HEK293T (cell line): ENCODE measurements at regions not wholly inside any gene's neighbourhood (a gene's known extent, or its start where the extent isn't known, plus 50 kb on each side); places are given as distances from the start of the nearest gene placed in this dataset.

Experiments
- CTCF ChIA-PET: fragments of 350-600 bp; formaldehyde crosslinking; extraction: SDS; loops from one replicate; lab custom pipeline; 2021; ENCODE audit warnings: antibody characterized with exemption, inconsistent platforms; lab: Yijun Ruan, JAX
- POLR2A ChIA-PET: fragments of 350-600 bp; formaldehyde crosslinking; extraction: SDS; loops from one replicate; lab custom pipeline; 2020; ENCODE audit warnings: antibody characterized with exemption, inconsistent platforms; lab: Yijun Ruan, JAX
- DNase-seq: peaks from one replicate; pipeline ENCODE4 v3.0.0; 2012; ENCODE audit warnings: mixed read lengths; ENCODE audit errors: extremely low spot score
- ARNT ChIP-seq: fragments of 450-650 bp; IDR thresholded peaks from 2 replicates; pipeline ENCODE4 v1.6.1; 2017; ENCODE audit warnings: mild to moderate bottlenecking
- BHLHE40 ChIP-seq: fragments of 450-650 bp; IDR thresholded peaks from 2 replicates; pipeline ENCODE4 v1.6.1; 2016; ENCODE audit warnings: mild to moderate bottlenecking, moderate library complexity, borderline replicate concordance
- CTBP1 ChIP-seq: fragments of 450-650 bp; IDR thresholded peaks from 2 replicates; pipeline ENCODE4 v1.6.1; 2016; ENCODE audit warnings: borderline replicate concordance
- ELF4 ChIP-seq: fragments of 450-650 bp; IDR thresholded peaks from 2 replicates; pipeline ENCODE4 v1.6.1; 2017; ENCODE audit warnings: antibody characterized with exemption
- FOXA1 ChIP-seq: fragments of 450-650 bp; IDR thresholded peaks from 2 replicates; pipeline ENCODE4 v1.6.1; 2016; ENCODE audit warnings: mild to moderate bottlenecking
- FOXK2 ChIP-seq: fragments of 450-650 bp; IDR thresholded peaks from 2 replicates; pipeline ENCODE4 v1.6.1; 2016; ENCODE audit warnings: mild to moderate bottlenecking
- FOXM1 ChIP-seq: fragments of 450-650 bp; IDR thresholded peaks from 2 replicates; pipeline ENCODE4 v1.6.1; 2017; ENCODE audit warnings: mild to moderate bottlenecking, borderline replicate concordance
- HDGF ChIP-seq: fragments of 450-650 bp; IDR thresholded peaks from 2 replicates; pipeline ENCODE4 v1.6.1; 2017; ENCODE audit warnings: antibody characterized with exemption, borderline replicate concordance
- L3MBTL2 ChIP-seq: fragments of 450-650 bp; conservative IDR thresholded peaks from 2 replicates; pipeline ENCODE4 v1.6.1; 2016; ENCODE audit warnings: mild to moderate bottlenecking
- LEF1 ChIP-seq: fragments of 450-650 bp; IDR thresholded peaks from 2 replicates; pipeline ENCODE4 v1.6.1; 2017; ENCODE audit warnings: mild to moderate bottlenecking, borderline replicate concordance
- NFRKB ChIP-seq: fragments of 450-650 bp; IDR thresholded peaks from 2 replicates; pipeline ENCODE4 v1.6.1; 2016; ENCODE audit warnings: mild to moderate bottlenecking, moderate library complexity
- PKNOX1 ChIP-seq: fragments of 450-650 bp; IDR thresholded peaks from 2 replicates; pipeline ENCODE4 v1.6.1; 2016
- SP1 ChIP-seq: fragments of 450-650 bp; IDR thresholded peaks from 2 replicates; pipeline ENCODE4 v1.6.1; 2017
- SUZ12 ChIP-seq: fragments of 450-650 bp; IDR thresholded peaks from 2 replicates; pipeline ENCODE4 v1.6.1; 2016; ENCODE audit warnings: mild to moderate bottlenecking
- TARDBP ChIP-seq: fragments of 450-650 bp; IDR thresholded peaks from 2 replicates; pipeline ENCODE4 v1.6.1; 2016
- ZNF384 ChIP-seq: fragments of 450-650 bp; IDR thresholded peaks from 2 replicates; pipeline ENCODE4 v1.6.1; 2016

DNA sequence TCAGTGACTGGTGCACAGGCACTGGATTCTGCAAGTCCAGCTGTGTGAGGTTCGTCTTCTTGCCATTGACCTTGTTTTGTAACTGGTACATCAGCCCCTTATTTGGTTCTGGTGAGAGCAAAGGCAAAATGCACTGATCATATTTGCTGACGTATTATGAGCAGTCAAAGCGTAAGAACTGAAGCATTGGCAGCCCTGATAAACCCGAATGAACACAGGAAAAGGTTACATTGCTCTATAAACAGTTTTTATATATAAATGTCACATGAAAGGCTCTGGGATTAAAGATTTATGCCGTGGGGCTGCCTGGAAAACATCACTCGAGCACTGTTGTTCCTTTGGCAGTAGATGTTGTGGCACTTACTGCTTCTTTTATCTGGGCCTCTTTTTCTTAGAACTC, 167.9 kb downstream of the IRS1 start:
- ChIA-PET CTCF (no interaction called here), POLR2A (no interaction called here)
- DNase-seq, result no peak
- TF ChIP-seq SUZ12, result no peak
- TF ChIP-seq FOXK2, result no peak
- no peak for TF ChIP-seq NFRKB
- TF ChIP-seq L3MBTL2, result no peak
- TF ChIP-seq PKNOX1, result no peak
- TF ChIP-seq BHLHE40, result no peak
- TF ChIP-seq TARDBP, result no peak
- TF ChIP-seq FOXM1, result no peak
- no peak for TF ChIP-seq ARNT
- no peak for TF ChIP-seq ELF4
- no peak for TF ChIP-seq FOXA1
- TF ChIP-seq CTBP1, result no peak
- TF ChIP-seq LEF1, result no peak
- TF ChIP-seq HDGF, result no peak
- no peak for TF ChIP-seq SP1
- no peak for TF ChIP-seq ZNF384

DNA sequence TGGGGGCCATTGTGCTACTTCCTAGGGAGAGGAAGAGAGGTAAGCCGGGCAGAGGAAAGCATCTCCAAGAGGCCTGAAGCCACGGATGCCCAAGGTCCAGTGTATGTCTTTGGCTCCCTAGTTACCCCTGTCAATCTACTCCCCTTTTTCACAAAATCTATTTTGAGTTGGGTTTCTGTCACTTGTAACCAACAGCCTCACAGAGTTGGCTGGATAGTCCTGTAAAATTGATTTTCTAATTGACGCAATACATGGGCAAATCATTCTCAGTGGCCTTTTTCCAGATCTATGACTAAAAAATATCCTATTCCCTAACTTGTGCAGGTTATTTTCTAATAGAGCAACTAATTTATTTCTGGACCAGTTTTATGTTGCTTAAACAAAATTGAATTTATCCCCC, 168.4 kb downstream of the IRS1 start:
- POLR2A ChIA-PET, result no interaction called here
- DNase-seq, result no peak
- TF ChIP-seq PKNOX1, result no peak
- no peak for TF ChIP-seq ZNF384
- no peak for TF ChIP-seq SUZ12
- TF ChIP-seq LEF1, result no peak
- TF ChIP-seq ELF4, result no peak
- TF ChIP-seq FOXK2, result no peak
- TF ChIP-seq HDGF, result no peak
- TF ChIP-seq CTBP1, result no peak
- no peak for TF ChIP-seq TARDBP
- no peak for TF ChIP-seq NFRKB
- no peak for TF ChIP-seq BHLHE40
- no peak for TF ChIP-seq ARNT
- TF ChIP-seq FOXM1, result no peak
- TF ChIP-seq L3MBTL2, result no peak
- TF ChIP-seq SP1, result no peak
- CTCF ChIA-PET, result no interaction called here

GRCh38 chr2:226625946-226626345, 173.7 kb downstream of the IRS1 start:
- ChIA-PET POLR2A (no interaction called here), CTCF (no interaction called here)
- no peak for TF ChIP-seq ZNF384
- no peak for TF ChIP-seq FOXA1
- no peak for TF ChIP-seq TARDBP
- no peak for TF ChIP-seq NFRKB
- no peak for TF ChIP-seq BHLHE40
- TF ChIP-seq ARNT, result no peak
- TF ChIP-seq CTBP1, result no peak
- no peak for TF ChIP-seq LEF1
- TF ChIP-seq ELF4, result no peak
- TF ChIP-seq L3MBTL2, result no peak
- no peak for TF ChIP-seq HDGF
- TF ChIP-seq PKNOX1, result no peak
- TF ChIP-seq SP1, result no peak
- no peak for DNase-seq

DNA sequence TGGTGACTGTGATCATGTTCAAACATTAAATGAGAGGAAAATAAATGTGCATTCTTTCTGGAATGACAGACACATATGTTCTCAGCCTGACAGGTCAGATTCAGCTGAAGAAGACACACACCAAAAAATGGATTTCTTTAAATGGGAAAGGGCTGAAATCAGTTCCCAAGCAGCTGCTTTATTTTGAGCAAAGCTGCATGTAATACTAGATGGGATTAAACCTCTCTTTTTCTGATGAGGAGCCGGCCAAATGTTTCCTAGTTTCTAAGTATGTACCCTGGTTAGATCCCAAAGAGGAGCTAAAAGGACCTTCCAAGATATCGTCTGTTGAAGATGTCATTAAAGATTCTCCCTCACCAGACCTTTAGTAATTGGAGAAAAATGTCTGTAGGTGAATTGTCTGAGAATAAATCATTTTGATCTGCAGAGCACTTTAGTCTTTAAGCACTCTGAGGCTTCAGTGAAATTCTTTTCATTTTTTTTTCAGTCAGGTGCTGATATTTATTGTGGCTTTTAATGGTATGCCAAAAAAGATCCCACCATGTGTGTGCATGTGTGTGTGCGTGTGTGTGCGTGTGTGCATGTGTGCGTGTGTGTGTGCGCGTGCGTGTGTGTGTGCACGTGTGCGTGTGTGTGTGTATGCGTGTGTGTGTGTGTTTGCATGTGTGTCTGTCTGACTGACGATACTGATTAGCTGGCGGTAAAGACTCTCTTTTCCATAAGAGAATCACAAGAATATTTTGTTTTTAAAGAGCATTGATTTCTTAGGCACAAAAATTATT, 175.8 kb downstream of the IRS1 start:
- ChIA-PET CTCF (interaction anchor here (0.6 kb wide), 1 partner anchor 1554 kb away, joined by 5 read pairs; no protein-coding TSS in a partner anchor), POLR2A (no interaction called here)
- TF ChIP-seq LEF1 (no peak), ZNF384 (no peak), TARDBP (no peak), FOXK2 (no peak), ARNT (no peak), HDGF (no peak), BHLHE40 (no peak), ELF4 (no peak), L3MBTL2 (no peak), PKNOX1 (no peak), CTBP1 (no peak), FOXA1 (no peak), SUZ12 (no peak), NFRKB (no peak), FOXM1 (no peak), SP1 (no peak)
- no peak for DNase-seq

- CTCF ChIA-PET, result no interaction called here
- TF ChIP-seq L3MBTL2 (no peak), ARNT (no peak), NFRKB (no peak), ZNF384 (no peak), TARDBP (no peak), HDGF (no peak), SP1 (no peak), BHLHE40 (no peak), CTBP1 (no peak), SUZ12 (no peak), FOXK2 (no peak)
These were observed 177.1 kb downstream of the IRS1 start for GRCh38 chr2:226622484-226622883.

More at GRCh38 chr2:226622484-226622883, 177.1 kb downstream of the IRS1 start:
- POLR2A ChIA-PET, result no interaction called here
- no peak for DNase-seq
